ENCODE measurements at regions not wholly inside any gene's neighbourhood (a gene's known extent, or its start where the extent isn't known, plus 50 kb on each side); places are given as distances from the start of the nearest gene placed in this dataset.
A peak's percentile ranks its signal among the peaks of the same experiment; 100 is the strongest.

DNA sequence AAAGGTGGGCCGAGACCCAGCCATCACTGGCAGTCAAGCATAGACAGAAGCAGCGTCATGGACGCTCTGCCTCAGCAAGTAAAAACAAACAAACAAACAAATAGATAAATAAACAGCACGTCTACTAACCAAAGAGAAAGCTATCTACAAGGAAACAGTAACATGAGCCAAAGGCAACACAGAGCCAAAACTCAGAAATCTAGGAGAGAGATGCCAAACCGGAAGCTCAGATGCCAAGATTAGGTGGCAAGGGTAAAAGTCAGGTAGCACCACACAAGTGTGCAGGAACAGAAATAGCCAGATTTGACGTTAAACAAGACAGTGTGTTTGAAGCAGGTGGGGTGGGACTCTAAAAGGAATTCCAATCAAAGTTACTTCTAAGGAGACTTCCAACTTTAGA lies 448.3 kb upstream of the NFIA start:
- H3K9me3 ChIP-seq: no peaks in the 10 kb centered on the region
- TF ChIP-seq, protein P1, sequence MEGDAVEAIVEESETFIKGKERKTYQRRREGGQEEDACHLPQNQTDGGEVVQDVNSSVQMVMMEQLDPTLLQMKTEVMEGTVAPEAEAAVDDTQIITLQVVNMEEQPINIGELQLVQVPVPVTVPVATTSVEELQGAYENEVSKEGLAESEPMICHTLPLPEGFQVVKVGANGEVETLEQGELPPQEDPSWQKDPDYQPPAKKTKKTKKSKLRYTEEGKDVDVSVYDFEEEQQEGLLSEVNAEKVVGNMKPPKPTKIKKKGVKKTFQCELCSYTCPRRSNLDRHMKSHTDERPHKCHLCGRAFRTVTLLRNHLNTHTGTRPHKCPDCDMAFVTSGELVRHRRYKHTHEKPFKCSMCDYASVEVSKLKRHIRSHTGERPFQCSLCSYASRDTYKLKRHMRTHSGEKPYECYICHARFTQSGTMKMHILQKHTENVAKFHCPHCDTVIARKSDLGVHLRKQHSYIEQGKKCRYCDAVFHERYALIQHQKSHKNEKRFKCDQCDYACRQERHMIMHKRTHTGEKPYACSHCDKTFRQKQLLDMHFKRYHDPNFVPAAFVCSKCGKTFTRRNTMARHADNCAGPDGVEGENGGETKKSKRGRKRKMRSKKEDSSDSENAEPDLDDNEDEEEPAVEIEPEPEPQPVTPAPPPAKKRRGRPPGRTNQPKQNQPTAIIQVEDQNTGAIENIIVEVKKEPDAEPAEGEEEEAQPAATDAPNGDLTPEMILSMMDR (IDR thresholded peaks at IDR 0.05): no peak
- H3K27me3 ChIP-seq: no peaks in the 10 kb centered on the region
- intact Hi-C loops (cut with DNase I): no loop called here
- H3K27ac ChIP-seq: no peak overlapping the region
- DNase-seq (ENCODE audit: low spot score in 2 of 2): no peak
- no peaks in the 10 kb centered on the region for H3K36me3 ChIP-seq
- H3K4me3 ChIP-seq: no peak overlapping the region
- H3K4me1 ChIP-seq: no peaks in the 10 kb centered on the region

DNA sequence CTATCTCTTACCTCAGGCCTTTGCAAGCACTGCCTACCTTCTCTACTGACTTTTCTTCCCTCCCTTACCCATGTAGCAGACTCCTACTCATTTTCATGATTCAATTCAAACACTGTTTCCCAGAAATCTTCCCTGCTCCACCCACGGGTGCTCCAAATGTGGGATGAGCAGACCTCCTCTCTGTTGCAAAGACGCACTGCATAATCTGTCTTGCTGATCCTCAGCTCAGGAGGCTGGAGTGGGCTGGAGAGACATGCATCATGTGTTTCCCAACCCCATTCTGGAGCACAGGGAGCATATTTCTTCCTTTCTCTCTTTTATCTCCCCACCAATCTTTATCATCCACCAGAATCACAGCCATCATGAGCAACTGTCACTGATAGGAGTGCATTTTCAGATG lies 459.9 kb upstream of the NFIA start:
- H3K4me1 ChIP-seq: peaks cover 0 to 3% of the 10 kb centered on the region in 2 donors
- H3K36me3 ChIP-seq: no peaks in the 10 kb centered on the region
- no peaks in the 10 kb centered on the region for H3K27me3 ChIP-seq
- DNase-seq (ENCODE audit: low spot score in 2 of 2): no peak
- TF ChIP-seq, protein P1 (IDR thresholded peaks at IDR 0.05): no peak
- no peaks in the 10 kb centered on the region for H3K9me3 ChIP-seq
- H3K27ac ChIP-seq: no peak overlapping the region
- no peak overlapping the region for H3K4me3 ChIP-seq
- intact Hi-C loops (cut with DNase I): no loop called here

DNA sequence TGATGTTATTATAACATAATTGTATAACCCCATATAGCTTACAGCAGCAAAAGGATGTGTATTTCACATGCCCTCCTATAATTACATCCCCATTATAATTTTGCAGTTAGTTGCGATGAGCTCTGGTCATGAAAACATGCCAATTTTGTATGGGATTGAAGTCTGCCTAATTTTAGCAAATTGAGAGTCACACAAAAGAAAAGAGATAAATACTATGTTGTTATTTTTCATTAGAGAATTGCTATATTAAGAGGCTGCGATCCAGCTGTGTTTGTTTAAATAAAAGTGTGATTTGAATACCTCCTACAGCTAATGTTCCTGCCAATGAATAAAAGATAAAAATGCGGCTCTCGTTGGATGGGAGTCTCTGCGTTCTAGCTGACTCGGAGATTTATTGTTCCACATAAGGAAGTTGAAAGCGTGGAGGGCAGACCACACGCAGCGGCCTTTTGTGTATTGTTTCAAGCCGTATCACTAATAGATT lies 461.0 kb upstream of the NFIA start:
- no peaks in the 10 kb centered on the region for H3K9me3 ChIP-seq
- DNase-seq (ENCODE audit: low spot score in 2 of 2): no peak
- peaks cover 0 to 3% of the 10 kb centered on the region in 2 donors for H3K4me1 ChIP-seq
- H3K27ac ChIP-seq: no peak overlapping the region
- no peaks in the 10 kb centered on the region for H3K27me3 ChIP-seq
- TF ChIP-seq, protein P1 (IDR thresholded peaks at IDR 0.05): no peak
- intact Hi-C loops (cut with DNase I): no loop called here
- H3K4me3 ChIP-seq: peak overlapping the region; percentile 7 to 27
- no peaks in the 10 kb centered on the region for H3K36me3 ChIP-seq

DNA sequence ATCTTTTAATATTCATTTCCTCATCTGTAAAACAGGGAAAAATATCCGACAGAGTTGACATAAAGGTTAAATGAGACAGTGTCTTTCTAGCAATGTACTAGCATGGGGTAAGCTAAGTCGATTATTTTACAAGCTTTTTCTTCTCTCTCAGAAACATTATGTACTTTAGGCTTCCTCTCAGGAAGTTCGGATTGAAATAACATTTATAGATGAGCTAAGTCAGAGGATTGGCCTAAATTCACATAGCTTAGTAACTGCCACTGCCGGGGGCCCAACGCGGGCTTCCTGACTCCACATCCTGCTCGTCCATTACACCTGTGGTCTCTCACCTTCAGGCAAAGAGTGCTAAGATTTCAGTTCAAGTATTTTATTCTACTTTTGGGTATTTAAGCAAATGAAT lies 462.3 kb upstream of the NFIA start:
- no peaks in the 10 kb centered on the region for H3K27me3 ChIP-seq
- DNase-seq (ENCODE audit: low spot score in 2 of 2): no peak
- intact Hi-C loops (cut with DNase I): no loop called here
- no peaks in the 10 kb centered on the region for H3K9me3 ChIP-seq
- H3K4me1 ChIP-seq: peaks cover 0 to 3% of the 10 kb centered on the region in 2 donors
- H3K4me3 ChIP-seq: no peak overlapping the region
- H3K36me3 ChIP-seq: no peaks in the 10 kb centered on the region
- peak overlapping the region; percentile 44 to 60 for H3K27ac ChIP-seq
- TF ChIP-seq, protein P1 (IDR thresholded peaks at IDR 0.05): no peak

DNA sequence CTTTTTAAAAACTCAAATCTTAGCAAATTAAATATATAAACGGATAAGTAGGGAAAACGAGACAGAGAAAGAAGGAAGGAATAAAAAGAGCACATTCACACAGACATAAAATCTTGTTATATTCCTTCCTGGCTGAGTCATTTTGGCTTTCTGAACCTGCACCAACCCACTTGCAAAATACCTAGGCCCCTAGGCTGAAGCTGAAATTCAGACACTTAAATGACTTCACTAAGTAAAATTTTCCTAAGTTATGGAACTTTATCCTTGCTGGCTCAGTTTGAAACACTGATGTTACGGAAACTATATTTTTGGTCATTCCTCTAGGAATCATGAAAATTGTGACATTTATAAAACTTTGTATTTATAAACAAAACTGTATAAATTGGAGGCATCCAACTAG lies 462.8 kb upstream of the NFIA start:
- no peak overlapping the region for H3K4me3 ChIP-seq
- no peak for DNase-seq (ENCODE audit: low spot score in 2 of 2)
- H3K27me3 ChIP-seq: no peaks in the 10 kb centered on the region
- H3K36me3 ChIP-seq: no peaks in the 10 kb centered on the region
- no peaks in the 10 kb centered on the region for H3K9me3 ChIP-seq
- TF ChIP-seq, protein P1 (IDR thresholded peaks at IDR 0.05): no peak
- peak overlapping the region; percentile 44 to 60 for H3K27ac ChIP-seq
- intact Hi-C loops (cut with DNase I): no loop called here
- H3K4me1 ChIP-seq: peaks cover 0 to 3% of the 10 kb centered on the region in 2 donors

DNA sequence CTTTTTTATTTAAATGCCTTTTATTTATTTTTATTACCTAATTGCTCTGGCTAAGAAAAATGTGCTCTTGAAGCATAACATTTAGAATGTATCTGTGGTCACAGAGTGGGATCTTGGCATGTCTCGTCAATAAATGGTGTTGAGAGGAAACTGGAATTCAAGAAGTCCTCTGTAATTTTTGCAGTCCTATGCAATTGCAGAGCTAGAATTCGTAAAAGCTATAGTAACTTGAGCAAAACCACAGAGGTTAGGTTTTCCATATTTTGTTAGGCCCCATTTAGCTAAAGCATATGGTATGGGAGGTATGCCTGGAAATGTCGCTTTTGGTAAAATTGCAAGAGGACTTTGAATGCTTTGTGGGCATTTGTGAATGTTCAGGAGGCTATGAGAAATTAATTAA lies 466.7 kb upstream of the NFIA start:
- TF ChIP-seq, protein P1 (IDR thresholded peaks at IDR 0.05): no peak
- Histone ChIP-seq H3K27ac (no peak overlapping the region), H3K4me1 (peaks cover 0 to 6% of the 10 kb centered on the region in 2 donors), H3K27me3 (no peaks in the 10 kb centered on the region), H3K36me3 (no peaks in the 10 kb centered on the region), H3K4me3 (no peak overlapping the region), H3K9me3 (no peaks in the 10 kb centered on the region)
- no peak for DNase-seq (ENCODE audit: low spot score in 2 of 2)
- intact Hi-C loops (cut with DNase I): no loop called here
